B cell (primary cell): ENCODE measurements at regions not wholly inside any gene's neighbourhood (a gene's known extent, or its start where the extent isn't known, plus 50 kb on each side); places are given as distances from the start of the nearest gene placed in this dataset.

ENCODE experiments used
- ATAC-seq: fragments of 200-7000 bp; cut with Tn5 transposase; one replicate; pipeline ENCODE4 v1.10.0; 2021; ENCODE audit warnings: low read depth, mild to moderate bottlenecking, moderate number of reproducible peaks, moderate library complexity
- CTCF ChIA-PET: fragments of 350-600 bp; sonication (Branson Sonifier 250); formaldehyde crosslinking; loops from one replicate; lab custom pipeline; 2021; ENCODE audit warnings: antibody characterized with exemption, inconsistent platforms; lab: Charles Lee
- POLR2A ChIA-PET: fragments of 350-600 bp; sonication (Branson Sonifier 250); formaldehyde crosslinking; loops from one replicate; lab custom pipeline; 2021; ENCODE audit warnings: antibody characterized with exemption; lab: Charles Lee
- DNase-seq: peaks from one replicate; pipeline ENCODE4 v3.0.0; 2013
- H2AFZ ChIP-seq: 2 replicates; pipeline ENCODE4 v1.6.1; 2012; ENCODE audit warnings: mild to moderate bottlenecking, low read depth, low read length; ENCODE audit not compliant: insufficient read depth, poor library complexity, severe bottlenecking
- H3K27ac ChIP-seq, 2 donors: 1 replicate in 1 of 2; 2 replicates in 1 of 2; pipeline ENCODE4 v1.5.1; 2012 to 2013; ENCODE audit warnings: low read length in 2 of 2, mild to moderate bottlenecking in 2 of 2, moderate library complexity in 1 of 2
- H3K27me3 ChIP-seq, 4 experiments: fragments of 200-600 bp in 1 of 4; sonication (generic) in 1 of 4; replicated peaks in 1 of 4; 1 replicate in 2 of 4; 2 replicates in 2 of 4; pipeline versions ENCODE4 v1.6.1 to v1.7.0; 2013 to 2016; ENCODE audit warnings: low read length in 3 of 4, mild to moderate bottlenecking in 2 of 4, mixed read lengths in 1 of 4, moderate library complexity in 1 of 4; ENCODE audit not compliant: insufficient read depth in 4 of 4, control insufficient read depth in 3 of 4; ENCODE audit errors: control extremely low read depth in 1 of 4
- H3K36me3 ChIP-seq, 2 experiments: replicated peaks in 1 of 2; 1 replicate in 1 of 2; 2 replicates in 1 of 2; pipeline versions ENCODE4 v1.6.1 to v1.7.1; 2013; ENCODE audit warnings: low read length in 1 of 2; ENCODE audit not compliant: insufficient read depth in 2 of 2, control insufficient read depth in 1 of 2; ENCODE audit errors: control extremely low read depth in 1 of 2, extremely low read depth in 1 of 2
- H3K4me1 ChIP-seq, 2 donors: fragments of 200-600 bp in 1 of 2; sonication (generic) in 1 of 2; 1 replicate in 1 of 2; 2 replicates in 1 of 2; pipeline versions ENCODE4 v1.5.1 to v1.6.1; 2013 to 2017; ENCODE audit warnings: low read length in 2 of 2; ENCODE audit not compliant: control insufficient read depth in 2 of 2, insufficient read depth in 2 of 2
- H3K4me2 ChIP-seq: replicated peaks from 2 replicates; pipeline ENCODE3; 2012; ENCODE audit warnings: mild to moderate bottlenecking, low read depth, low read length; ENCODE audit not compliant: poor library complexity, severe bottlenecking
- H3K4me3 ChIP-seq, 5 experiments: fragments of 200-600 bp in 1 of 5; sonication (generic) in 1 of 5; 1 replicate in 3 of 5; 2 replicates in 2 of 5; pipeline versions ENCODE4 v1.5.1 to v1.7.0; 2011 to 2016; ENCODE audit warnings: low read length in 4 of 5, mild to moderate bottlenecking in 4 of 5, low read depth in 2 of 5, control low read depth in 1 of 5, moderate library complexity in 1 of 5; ENCODE audit not compliant: insufficient read depth in 1 of 5; ENCODE audit errors: control extremely low read depth in 1 of 5, extremely low read depth in 1 of 5
- H3K79me2 ChIP-seq: fragments of 200-600 bp; sonication (generic); one replicate; pipeline ENCODE4 v1.6.0; 2016; ENCODE audit warnings: low read length; ENCODE audit not compliant: control insufficient read depth, insufficient read depth
- H3K9ac ChIP-seq: fragments of 200-600 bp; sonication (generic); 2 replicates; pipeline ENCODE4 v1.6.1; 2017; ENCODE audit warnings: mild to moderate bottlenecking, low read length, moderate library complexity
- H3K9me3 ChIP-seq, 3 donors: one replicate each; pipeline versions ENCODE4 v1.6.1 to v1.7.1; 2013; ENCODE audit warnings: low read length in 2 of 3; ENCODE audit not compliant: control insufficient read depth in 2 of 3, insufficient read depth in 1 of 3; ENCODE audit errors: control extremely low read depth in 1 of 3
- H4K20me1 ChIP-seq: 2 replicates; pipeline ENCODE4 v1.6.0; 2012; ENCODE audit warnings: mild to moderate bottlenecking, low read length; ENCODE audit not compliant: insufficient read depth, control insufficient read depth, poor library complexity, severe bottlenecking
- H3K27ac Mint-ChIP-seq: one replicate; pipeline ENCODE4 v1.8.0; 2021; ENCODE audit warnings: mixed read lengths
- H3K27me3 Mint-ChIP-seq: one replicate; pipeline ENCODE4 v1.8.0; 2021; ENCODE audit warnings: mixed read lengths
- H3K4me1 Mint-ChIP-seq: one replicate; pipeline ENCODE4 v1.8.0; 2021; ENCODE audit warnings: mixed read lengths
- H3K4me3 Mint-ChIP-seq: one replicate; pipeline ENCODE4 v1.8.0; 2021; ENCODE audit warnings: mixed read lengths
- H3K9me3 Mint-ChIP-seq: one replicate; pipeline ENCODE4 v1.8.0; 2022; ENCODE audit warnings: mixed read lengths; ENCODE audit not compliant: insufficient read depth
- CTCF ChIP-seq: fragments of 200-600 bp; IDR thresholded peaks from one replicate; pipeline ENCODE4 v1.8.0; 2022; ENCODE audit warnings: antibody characterized with exemption, mild to moderate bottlenecking
- EZH2 ChIP-seq: IDR thresholded peaks from 2 replicates; pipeline ENCODE4 v1.6.1; 2012; ENCODE audit warnings: borderline replicate concordance, low read depth, mild to moderate bottlenecking, moderate library complexity, low read length; ENCODE audit not compliant: insufficient read depth, poor library complexity, severe bottlenecking
- WGBS: methylation state at CpG from one replicate; pipeline ENCODE4 v1.1.5; 2013; ENCODE audit warnings: missing lambda C conversion rate; ENCODE audit not compliant: insufficient coverage; 5-methylcytosine and 5-hydroxymethylcytosine counted together
- intact Hi-C: fragments of 100-400 bp; cut with micrococcal nuclease; formaldehyde crosslinking; loops from one replicate; pipeline ENCODE4 v1.10.0; 2022

DNA sequence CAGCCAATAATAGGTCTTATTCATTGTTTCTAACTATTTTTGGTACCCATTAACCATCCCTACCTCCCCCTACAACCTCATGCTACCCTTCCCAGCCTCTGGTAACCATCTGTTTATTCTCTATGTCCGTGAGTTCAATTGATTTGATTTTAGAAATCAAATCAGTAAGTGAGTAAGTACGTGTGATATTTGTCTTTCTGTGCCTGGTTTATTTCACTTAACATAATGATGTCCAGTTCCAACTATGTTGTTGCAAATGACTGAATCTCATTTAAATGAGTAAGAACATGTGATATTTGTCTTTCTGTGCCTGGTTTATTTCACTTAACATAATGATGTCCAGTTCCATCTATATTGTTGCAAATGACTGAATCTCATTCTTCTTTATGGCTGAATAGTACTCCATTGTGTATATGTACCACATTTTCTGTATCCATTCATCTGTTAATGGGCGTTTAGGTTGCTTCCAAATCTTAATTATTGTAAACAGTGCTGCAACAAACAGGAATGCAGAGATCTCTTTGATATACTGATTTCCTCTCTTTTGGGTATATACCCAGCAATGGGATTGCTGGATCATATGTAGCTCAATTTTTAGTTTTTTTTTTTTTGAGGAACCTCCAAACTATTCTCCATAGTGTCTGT, 49.7 kb upstream of the BICC1 start:
- Histone ChIP-seq H3K27ac (no peak overlapping the region), H3K4me3 (no peak overlapping the region), H2AFZ (no peak overlapping the region), H3K27me3 (peaks cover 0 to 3% (median 2%) of the 10 kb centered on the region in 4 experiments), H3K9ac (no peak overlapping the region), H3K9me3 (peaks cover 0 to 1% (median 0%) of the 10 kb centered on the region in 3 donors), H4K20me1 (no peaks in the 10 kb centered on the region), H3K4me1 (no peaks in the 10 kb centered on the region), H3K79me2 (no peaks in the 10 kb centered on the region), H3K36me3 (no peaks in the 10 kb centered on the region), H3K4me2 (no peak overlapping the region)
- Mint-ChIP-seq H3K4me1 (no peaks in the 10 kb centered on the region), H3K9me3 (peaks cover 4% of the 10 kb centered on the region), H3K27me3 (peaks cover 7% of the 10 kb centered on the region), H3K4me3 (no peak overlapping the region), H3K27ac (no peak overlapping the region)
- intact Hi-C loops: no loop called here
- ChIA-PET POLR2A (no interaction called here), CTCF (no interaction called here)
- no peak for TF ChIP-seq CTCF
- TF ChIP-seq EZH2: no peak
- ATAC-seq: no peak
- no CpG with 5 or more reads among the region's 3 CpGs for WGBS
- DNase-seq: no peak
